GM12878 (cell line): ENCODE measurements at regions not wholly inside any gene's neighbourhood (a gene's known extent, or its start where the extent isn't known, plus 50 kb on each side); places are given as distances from the start of the nearest gene placed in this dataset.

ENCODE experiments used
- ATAC-seq: fragments of 200-7000 bp; cut with Tn5 transposase; 3 replicates; pipeline ENCODE4 v1.9.1; 2020; ENCODE audit warnings: mild to moderate bottlenecking, moderate library complexity
- BruUV-seq: library from RNA; stranded (reverse); fragments of 400-500 nt; replicated peaks from 2 replicates; lab custom pipeline; 2021; lab: Mats Ljungman, UMichigan
- CTCF ChIA-PET: fragments of 300-600 bp; sonication (Branson Sonifier 250); formaldehyde crosslinking; extraction: SDS; loops from one replicate; lab custom pipeline; 2021; ENCODE audit warnings: inconsistent platforms; lab: Yijun Ruan, JAX
- POLR2A ChIA-PET: fragments of 350-600 bp; formaldehyde crosslinking; extraction: SDS; loops from one replicate; lab custom pipeline; 2021; ENCODE audit warnings: inconsistent platforms; lab: Charles Lee
- RAD21 ChIA-PET: fragments of 300-600 bp; sonication (Branson Sonifier 250); formaldehyde crosslinking; loops from one replicate; lab custom pipeline; 2023; ENCODE audit warnings: antibody characterized with exemption; ENCODE audit not compliant: unreplicated experiment; lab: Charles Lee
- SMC1A ChIA-PET: fragments of 300-600 bp; sonication (Branson Sonifier 250); formaldehyde crosslinking; loops from one replicate; lab custom pipeline; 2023; ENCODE audit not compliant: unreplicated experiment, uncharacterized antibody; lab: Charles Lee
- DNase-seq: peaks from one replicate; pipeline ENCODE4 v3.0.0-alpha.2; 2011; ENCODE audit warnings: low read depth, low spot score
- FAIRE-seq: peaks from 3 replicates; lab custom pipeline; 2011; peaks lifted over from hg19 to GRCh38; lab: Jason Lieb, UNC
- H2AFZ ChIP-seq: 2 replicates; pipeline ENCODE4 v1.6.0; 2011; ENCODE audit warnings: low read depth, low read length, control low read depth; ENCODE audit not compliant: control insufficient read depth
- H3K27ac ChIP-seq: 2 replicates; pipeline ENCODE4 v1.5.1; 2011; ENCODE audit warnings: control low read depth; ENCODE audit not compliant: control insufficient read depth, insufficient read depth
- H3K27me3 ChIP-seq, 2 experiments: replicated peaks in 1 of 2; 2 replicates each; pipeline versions ENCODE4 v1.6.0 to v1.6.1; 2011; ENCODE audit warnings: low read length in 1 of 2; ENCODE audit not compliant: control insufficient read depth in 2 of 2, insufficient read depth in 2 of 2
- H3K36me3 ChIP-seq, 2 experiments: 2 replicates each; pipeline ENCODE4 v1.5.1; 2011; ENCODE audit warnings: low read length in 1 of 2; ENCODE audit not compliant: control insufficient read depth in 2 of 2, insufficient read depth in 2 of 2
- H3K4me1 ChIP-seq: 2 replicates; pipeline ENCODE4 v1.6.1; 2011; ENCODE audit warnings: mild to moderate bottlenecking, low read length, moderate library complexity, mixed read lengths; ENCODE audit not compliant: control insufficient read depth, insufficient read depth
- H3K4me2 ChIP-seq: 2 replicates; pipeline ENCODE4 v1.6.0; 2011; ENCODE audit warnings: control low read depth; ENCODE audit not compliant: control insufficient read depth, insufficient read depth
- H3K4me3 ChIP-seq: fragments of 200-600 bp; sonication (generic); 2 replicates; pipeline ENCODE4 v1.5.1; 2016
- H3K79me2 ChIP-seq: 2 replicates; pipeline ENCODE4 v1.6.0; 2011; ENCODE audit warnings: low read length; ENCODE audit not compliant: control insufficient read depth, insufficient read depth
- H3K9ac ChIP-seq: 2 replicates; pipeline ENCODE4 v1.8.0; 2011; ENCODE audit warnings: low read length, control low read depth, mixed read lengths; ENCODE audit not compliant: control insufficient read depth, insufficient read depth
- H3K9me3 ChIP-seq: replicated peaks from 3 replicates; pipeline ENCODE4 v1.5.1; 2011; ENCODE audit warnings: mild to moderate bottlenecking, low read length; ENCODE audit not compliant: control insufficient read depth, insufficient read depth
- H4K20me1 ChIP-seq: 2 replicates; pipeline ENCODE4 v1.6.0; 2011; ENCODE audit not compliant: control insufficient read depth, insufficient read depth
- E2F4 ChIP-seq: IDR thresholded peaks from 2 replicates; pipeline ENCODE4 v1.6.1; 2012; ENCODE audit warnings: low read depth, low read length, improper control_type of control experiment
- ESRRA ChIP-seq: IDR thresholded peaks from 2 replicates; pipeline ENCODE4 v1.6.1; 2012; ENCODE audit warnings: mild to moderate bottlenecking, low read length, improper control_type of control experiment
- FOXK2 ChIP-seq: fragments of 450-650 bp; IDR thresholded peaks from 2 replicates; pipeline ENCODE4 v1.6.1; 2017; ENCODE audit warnings: mild to moderate bottlenecking, moderate library complexity
- KDM1A ChIP-seq: fragments of 200-600 bp; sonication (generic); IDR thresholded peaks from 2 replicates; pipeline ENCODE4 v1.6.1; 2016; ENCODE audit warnings: borderline replicate concordance
- MTA2 ChIP-seq: fragments of 450-650 bp; IDR thresholded peaks from 2 replicates; pipeline ENCODE4 v1.6.1; 2016; ENCODE audit warnings: low read depth, mild to moderate bottlenecking, moderate library complexity
- NBN ChIP-seq: fragments of 450-650 bp; IDR thresholded peaks from 2 replicates; pipeline ENCODE4 v1.6.1; 2016
- PAX5 ChIP-seq: IDR thresholded peaks from 2 replicates; pipeline ENCODE4 v1.6.1; 2011; ENCODE audit warnings: low read depth, low read length, borderline replicate concordance
- POLR2A ChIP-seq: IDR thresholded peaks from 2 replicates; pipeline ENCODE4 v1.6.1; 2011; ENCODE audit warnings: low read depth, mild to moderate bottlenecking, low read length
- SIX5 ChIP-seq: IDR thresholded peaks from 2 replicates; pipeline ENCODE4 v1.6.1; 2011; ENCODE audit warnings: mild to moderate bottlenecking, low read depth, low read length, moderate library complexity; ENCODE audit not compliant: severe bottlenecking
- WGBS: methylation state at CpG from one replicate; pipeline ENCODE4 v1.1.6; 2016; ENCODE audit warnings: low lambda C conversion rate; ENCODE audit not compliant: insufficient replicate concordance, insufficient coverage; ENCODE audit errors: missing lambda C conversion rate; 5-methylcytosine and 5-hydroxymethylcytosine counted together
- in situ Hi-C: fragments of 300-500 bp; cut with MboI; formaldehyde crosslinking; loops from 9 replicates; pipeline ENCODE4 v1.14.3; 2018; ENCODE audit warnings: mixed read lengths
- intact Hi-C: fragments of 100-400 bp; cut with micrococcal nuclease; formaldehyde crosslinking; loops from one replicate; pipeline ENCODE4 v1.14.2; 2022; ENCODE audit not compliant: unreplicated experiment
- TF ChIP-seq, protein P1 (sequence below): fragments of 450-650 bp; IDR thresholded peaks from 2 replicates; pipeline ENCODE4 v1.6.1; 2017; ENCODE audit warnings: low read depth, mild to moderate bottlenecking, moderate library complexity
- TF ChIP-seq, protein P2 (sequence below): fragments of 450-650 bp; IDR thresholded peaks from 2 replicates; pipeline ENCODE4 v1.6.1; 2017; ENCODE audit warnings: borderline replicate concordance
- TF ChIP-seq, protein P3 (sequence below): fragments of 450-650 bp; IDR thresholded peaks from 2 replicates; pipeline ENCODE4 v1.6.1; 2017; ENCODE audit warnings: mild to moderate bottlenecking, moderate library complexity

DNA sequence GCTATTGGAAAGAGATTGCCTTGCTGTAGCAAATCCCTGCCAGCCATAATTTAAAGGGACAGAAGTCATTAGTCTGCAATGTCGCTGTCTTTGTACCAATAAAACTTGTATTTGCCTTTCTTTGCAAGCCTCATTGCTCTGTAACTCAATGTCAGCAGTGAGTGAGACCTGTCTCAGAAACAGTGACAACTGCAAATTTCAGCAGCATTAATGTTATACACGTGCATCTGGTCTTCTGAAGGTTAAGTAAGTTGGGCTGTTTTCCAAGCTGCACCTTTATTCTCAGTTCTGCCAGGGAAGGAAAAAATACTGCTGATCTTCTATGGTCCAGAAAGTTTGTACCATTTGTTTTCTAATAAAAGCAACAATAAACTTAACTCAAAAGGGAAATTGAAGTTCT, 543.1 kb downstream of the TRIML1 start:
- no peak overlapping the region for H3K4me3 ChIP-seq
- H4K20me1 ChIP-seq: no peaks in the 10 kb centered on the region
- H3K4me2 ChIP-seq: no peak overlapping the region
- 10% methylated on average over 2 of the region's 2 CpGs for WGBS
- no TSS peak for BruUV-seq
- DNase-seq (no peak), FAIRE-seq (no peak), ATAC-seq (no peak)
- in situ Hi-C loops (no loop called here), intact Hi-C loops (no loop called here)
- H3K4me1 ChIP-seq: no peaks in the 10 kb centered on the region
- ChIA-PET POLR2A (no interaction called here), SMC1A (no interaction called here), RAD21 (no interaction called here), CTCF (no interaction called here)
- H2AFZ ChIP-seq: no peak overlapping the region
- no peak overlapping the region for H3K9ac ChIP-seq
- H3K27me3 ChIP-seq: no peaks in the 10 kb centered on the region
- no peak overlapping the region for H3K27ac ChIP-seq
- no peaks in the 10 kb centered on the region for H3K79me2 ChIP-seq
- TF ChIP-seq, protein P1, sequence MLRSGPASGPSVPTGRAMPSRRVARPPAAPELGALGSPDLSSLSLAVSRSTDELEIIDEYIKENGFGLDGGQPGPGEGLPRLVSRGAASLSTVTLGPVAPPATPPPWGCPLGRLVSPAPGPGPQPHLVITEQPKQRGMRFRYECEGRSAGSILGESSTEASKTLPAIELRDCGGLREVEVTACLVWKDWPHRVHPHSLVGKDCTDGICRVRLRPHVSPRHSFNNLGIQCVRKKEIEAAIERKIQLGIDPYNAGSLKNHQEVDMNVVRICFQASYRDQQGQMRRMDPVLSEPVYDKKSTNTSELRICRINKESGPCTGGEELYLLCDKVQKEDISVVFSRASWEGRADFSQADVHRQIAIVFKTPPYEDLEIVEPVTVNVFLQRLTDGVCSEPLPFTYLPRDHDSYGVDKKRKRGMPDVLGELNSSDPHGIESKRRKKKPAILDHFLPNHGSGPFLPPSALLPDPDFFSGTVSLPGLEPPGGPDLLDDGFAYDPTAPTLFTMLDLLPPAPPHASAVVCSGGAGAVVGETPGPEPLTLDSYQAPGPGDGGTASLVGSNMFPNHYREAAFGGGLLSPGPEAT: no peak
- TF ChIP-seq NBN (no peak), PAX5 (no peak), FOXK2 (no peak), E2F4 (no peak), POLR2A (no peak)
- no peaks in the 10 kb centered on the region for H3K9me3 ChIP-seq
- no peaks in the 10 kb centered on the region for H3K36me3 ChIP-seq

- Histone ChIP-seq H2AFZ (no peak overlapping the region), H3K4me3 (no peak overlapping the region), H3K9me3 (no peaks in the 10 kb centered on the region), H3K79me2 (no peaks in the 10 kb centered on the region), H3K9ac (no peak overlapping the region), H3K27me3 (no peaks in the 10 kb centered on the region), H3K4me2 (no peak overlapping the region), H4K20me1 (no peaks in the 10 kb centered on the region), H3K4me1 (no peaks in the 10 kb centered on the region), H3K27ac (no peak overlapping the region), H3K36me3 (no peaks in the 10 kb centered on the region)
- ChIA-PET POLR2A (no interaction called here), SMC1A (no interaction called here), RAD21 (no interaction called here), CTCF (no interaction called here)
- no TSS peak for BruUV-seq
- 42% methylated on average over 2 of the region's 2 CpGs for WGBS
- intact Hi-C loops: no loop called here
- ATAC-seq (no peak), DNase-seq (no peak), FAIRE-seq (no peak)
- in situ Hi-C loops: no loop called here
- TF ChIP-seq KDM1A (no peak), ESRRA (no peak), SIX5 (no peak), MTA2 (no peak)
- TF ChIP-seq, protein P2, sequence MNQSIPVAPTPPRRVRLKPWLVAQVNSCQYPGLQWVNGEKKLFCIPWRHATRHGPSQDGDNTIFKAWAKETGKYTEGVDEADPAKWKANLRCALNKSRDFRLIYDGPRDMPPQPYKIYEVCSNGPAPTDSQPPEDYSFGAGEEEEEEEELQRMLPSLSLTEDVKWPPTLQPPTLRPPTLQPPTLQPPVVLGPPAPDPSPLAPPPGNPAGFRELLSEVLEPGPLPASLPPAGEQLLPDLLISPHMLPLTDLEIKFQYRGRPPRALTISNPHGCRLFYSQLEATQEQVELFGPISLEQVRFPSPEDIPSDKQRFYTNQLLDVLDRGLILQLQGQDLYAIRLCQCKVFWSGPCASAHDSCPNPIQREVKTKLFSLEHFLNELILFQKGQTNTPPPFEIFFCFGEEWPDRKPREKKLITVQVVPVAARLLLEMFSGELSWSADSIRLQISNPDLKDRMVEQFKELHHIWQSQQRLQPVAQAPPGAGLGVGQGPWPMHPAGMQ: no peak
- TF ChIP-seq, protein P3, sequence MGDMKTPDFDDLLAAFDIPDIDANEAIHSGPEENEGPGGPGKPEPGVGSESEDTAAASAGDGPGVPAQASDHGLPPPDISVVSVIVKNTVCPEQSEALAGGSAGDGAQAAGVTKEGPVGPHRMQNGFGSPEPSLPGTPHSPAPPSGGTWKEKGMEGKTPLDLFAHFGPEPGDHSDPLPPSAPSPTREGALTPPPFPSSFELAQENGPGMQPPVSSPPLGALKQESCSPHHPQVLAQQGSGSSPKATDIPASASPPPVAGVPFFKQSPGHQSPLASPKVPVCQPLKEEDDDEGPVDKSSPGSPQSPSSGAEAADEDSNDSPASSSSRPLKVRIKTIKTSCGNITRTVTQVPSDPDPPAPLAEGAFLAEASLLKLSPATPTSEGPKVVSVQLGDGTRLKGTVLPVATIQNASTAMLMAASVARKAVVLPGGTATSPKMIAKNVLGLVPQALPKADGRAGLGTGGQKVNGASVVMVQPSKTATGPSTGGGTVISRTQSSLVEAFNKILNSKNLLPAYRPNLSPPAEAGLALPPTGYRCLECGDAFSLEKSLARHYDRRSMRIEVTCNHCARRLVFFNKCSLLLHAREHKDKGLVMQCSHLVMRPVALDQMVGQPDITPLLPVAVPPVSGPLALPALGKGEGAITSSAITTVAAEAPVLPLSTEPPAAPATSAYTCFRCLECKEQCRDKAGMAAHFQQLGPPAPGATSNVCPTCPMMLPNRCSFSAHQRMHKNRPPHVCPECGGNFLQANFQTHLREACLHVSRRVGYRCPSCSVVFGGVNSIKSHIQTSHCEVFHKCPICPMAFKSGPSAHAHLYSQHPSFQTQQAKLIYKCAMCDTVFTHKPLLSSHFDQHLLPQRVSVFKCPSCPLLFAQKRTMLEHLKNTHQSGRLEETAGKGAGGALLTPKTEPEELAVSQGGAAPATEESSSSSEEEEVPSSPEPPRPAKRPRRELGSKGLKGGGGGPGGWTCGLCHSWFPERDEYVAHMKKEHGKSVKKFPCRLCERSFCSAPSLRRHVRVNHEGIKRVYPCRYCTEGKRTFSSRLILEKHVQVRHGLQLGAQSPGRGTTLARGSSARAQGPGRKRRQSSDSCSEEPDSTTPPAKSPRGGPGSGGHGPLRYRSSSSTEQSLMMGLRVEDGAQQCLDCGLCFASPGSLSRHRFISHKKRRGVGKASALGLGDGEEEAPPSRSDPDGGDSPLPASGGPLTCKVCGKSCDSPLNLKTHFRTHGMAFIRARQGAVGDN: no peak
Observed at GRCh38 chr4:188683571-188683970, 544.3 kb downstream of the TRIML1 start.
